Thoracic aorta (tissue), 2 donors: ENCODE measurements at regions not wholly inside any gene's neighbourhood (a gene's known extent, or its start where the extent isn't known, plus 50 kb on each side); places are given as distances from the start of the nearest gene placed in this dataset.

Source experiments
- ATAC-seq: fragments of 150-250 bp; one replicate; pipeline ENCODE4 v1.8.0; 2017; ENCODE audit warnings: low read depth; ENCODE audit not compliant: insufficient number of reproducible peaks, low FRiP score
- DNase-seq: peaks from one replicate; pipeline ENCODE4 v3.0.0-alpha.2; 2020; ENCODE audit warnings: low spot score
- H3K27ac ChIP-seq, 2 donors: fragments of 200-600 bp; sonication (generic); 1 replicate in 1 of 2; 2 replicates in 1 of 2; pipeline ENCODE4 v1.5.1; 2016; ENCODE audit warnings: mild to moderate bottlenecking in 2 of 2, moderate library complexity in 2 of 2
- H3K27me3 ChIP-seq: fragments of 200-600 bp; sonication (generic); replicated peaks from 2 replicates; pipeline ENCODE4 v1.6.0; 2016; ENCODE audit warnings: mild to moderate bottlenecking; ENCODE audit not compliant: insufficient read depth
- H3K36me3 ChIP-seq: fragments of 200-600 bp; sonication (generic); one replicate; pipeline ENCODE4 v1.5.1; 2016
- H3K4me1 ChIP-seq, 2 donors: fragments of 200-600 bp; sonication (generic); 1 replicate in 1 of 2; 2 replicates in 1 of 2; pipeline versions ENCODE4 v1.5.1 to v1.6.0; 2016; ENCODE audit warnings: low read depth in 2 of 2, mild to moderate bottlenecking in 1 of 2; ENCODE audit not compliant: control insufficient read depth in 1 of 2
- H3K4me3 ChIP-seq: fragments of 200-600 bp; sonication (generic); 2 replicates; pipeline ENCODE4 v1.5.1; 2016; ENCODE audit warnings: mild to moderate bottlenecking
- H3K9me3 ChIP-seq: fragments of 200-600 bp; sonication (generic); 2 replicates; pipeline ENCODE4 v1.5.1; 2016
- TF ChIP-seq, protein P1 (sequence below): fragments of 200-600 bp; sonication (generic); IDR thresholded peaks from one replicate; pipeline ENCODE4 v1.5.1; 2019; ENCODE audit warnings: antibody characterized with exemption

DNA sequence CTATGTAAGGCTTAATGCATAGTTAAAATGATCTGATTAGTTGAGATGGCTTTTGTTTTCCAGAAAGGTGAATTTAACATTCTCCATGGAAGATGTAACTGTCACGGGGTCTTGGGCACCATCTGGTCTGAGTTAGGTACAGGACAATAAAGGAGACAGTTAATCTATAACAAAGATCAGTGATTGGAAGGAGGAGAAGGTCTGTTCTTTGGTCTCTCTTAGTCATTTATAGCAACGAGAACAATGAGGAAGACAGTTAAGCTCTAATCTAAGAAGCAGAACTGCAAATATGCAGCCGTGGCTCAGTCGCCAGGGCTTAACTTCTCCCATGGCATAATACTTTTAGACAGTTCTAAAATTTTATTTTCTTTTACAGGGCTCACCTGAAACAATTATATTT is 405.5 kb upstream of the SULF2 start:
- Histone ChIP-seq H3K27ac (no peak overlapping the region), H3K9me3 (no peaks in the 10 kb centered on the region), H3K27me3 (no peaks in the 10 kb centered on the region), H3K4me3 (no peak overlapping the region), H3K4me1 (no peaks in the 10 kb centered on the region), H3K36me3 (no peaks in the 10 kb centered on the region)
- ATAC-seq (no peak), DNase-seq (no peak)
- TF ChIP-seq, protein P1, sequence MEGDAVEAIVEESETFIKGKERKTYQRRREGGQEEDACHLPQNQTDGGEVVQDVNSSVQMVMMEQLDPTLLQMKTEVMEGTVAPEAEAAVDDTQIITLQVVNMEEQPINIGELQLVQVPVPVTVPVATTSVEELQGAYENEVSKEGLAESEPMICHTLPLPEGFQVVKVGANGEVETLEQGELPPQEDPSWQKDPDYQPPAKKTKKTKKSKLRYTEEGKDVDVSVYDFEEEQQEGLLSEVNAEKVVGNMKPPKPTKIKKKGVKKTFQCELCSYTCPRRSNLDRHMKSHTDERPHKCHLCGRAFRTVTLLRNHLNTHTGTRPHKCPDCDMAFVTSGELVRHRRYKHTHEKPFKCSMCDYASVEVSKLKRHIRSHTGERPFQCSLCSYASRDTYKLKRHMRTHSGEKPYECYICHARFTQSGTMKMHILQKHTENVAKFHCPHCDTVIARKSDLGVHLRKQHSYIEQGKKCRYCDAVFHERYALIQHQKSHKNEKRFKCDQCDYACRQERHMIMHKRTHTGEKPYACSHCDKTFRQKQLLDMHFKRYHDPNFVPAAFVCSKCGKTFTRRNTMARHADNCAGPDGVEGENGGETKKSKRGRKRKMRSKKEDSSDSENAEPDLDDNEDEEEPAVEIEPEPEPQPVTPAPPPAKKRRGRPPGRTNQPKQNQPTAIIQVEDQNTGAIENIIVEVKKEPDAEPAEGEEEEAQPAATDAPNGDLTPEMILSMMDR, result no peak

DNA sequence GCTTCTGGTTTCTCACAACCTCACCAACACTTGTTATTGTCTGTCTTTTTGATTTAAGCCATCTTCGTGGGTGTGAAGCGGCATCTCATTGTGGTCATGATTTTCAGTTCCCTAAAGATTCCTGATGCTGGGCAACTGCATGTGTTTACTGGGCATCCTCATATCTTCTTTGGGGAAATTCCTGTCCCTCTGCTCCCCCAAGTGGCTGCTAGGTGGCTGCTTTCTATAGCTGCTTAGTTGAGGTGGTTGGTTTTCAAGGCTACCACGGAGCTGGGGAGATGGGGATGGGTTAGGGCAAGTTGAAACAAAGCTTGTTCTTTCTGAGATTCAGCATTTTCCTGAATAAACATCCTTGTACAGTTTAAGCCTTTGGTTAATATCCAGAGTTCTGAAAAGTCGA is 403.9 kb upstream of the SULF2 start:
- Histone ChIP-seq H3K4me3 (no peak overlapping the region), H3K27ac (no peak overlapping the region), H3K4me1 (no peaks in the 10 kb centered on the region), H3K27me3 (no peaks in the 10 kb centered on the region), H3K36me3 (no peaks in the 10 kb centered on the region), H3K9me3 (no peaks in the 10 kb centered on the region)
- ATAC-seq (no peak), DNase-seq (no peak)
- TF ChIP-seq, protein P1, result no peak

DNA sequence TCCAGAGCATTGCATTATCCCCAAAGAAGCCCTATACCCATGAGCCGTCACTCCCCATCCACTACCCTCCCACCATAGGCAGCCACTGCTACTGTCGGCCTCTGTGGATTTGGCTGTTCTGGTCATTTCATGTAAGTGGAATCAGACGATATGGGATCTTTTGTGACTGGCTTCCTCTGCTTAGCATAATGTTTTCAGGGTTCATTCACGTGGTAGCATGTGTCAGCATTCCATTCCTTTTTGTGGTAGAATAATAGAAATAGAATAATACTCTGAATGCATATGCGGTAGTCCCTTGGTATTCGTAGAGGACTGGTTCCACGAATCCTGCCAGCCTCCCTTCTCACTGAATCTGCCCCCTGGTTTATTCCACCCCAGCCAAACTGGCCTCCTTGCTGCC is 402.6 kb upstream of the SULF2 start:
- H3K4me3 ChIP-seq, result no peak overlapping the region
- ATAC-seq (no peak), DNase-seq (no peak)
- TF ChIP-seq, protein P1, result no peak
- no peaks in the 10 kb centered on the region for H3K36me3 ChIP-seq
- no peaks in the 10 kb centered on the region for H3K4me1 ChIP-seq
- H3K27ac ChIP-seq, result no peak overlapping the region
- H3K9me3 ChIP-seq, result no peaks in the 10 kb centered on the region
- H3K27me3 ChIP-seq, result no peaks in the 10 kb centered on the region

DNA sequence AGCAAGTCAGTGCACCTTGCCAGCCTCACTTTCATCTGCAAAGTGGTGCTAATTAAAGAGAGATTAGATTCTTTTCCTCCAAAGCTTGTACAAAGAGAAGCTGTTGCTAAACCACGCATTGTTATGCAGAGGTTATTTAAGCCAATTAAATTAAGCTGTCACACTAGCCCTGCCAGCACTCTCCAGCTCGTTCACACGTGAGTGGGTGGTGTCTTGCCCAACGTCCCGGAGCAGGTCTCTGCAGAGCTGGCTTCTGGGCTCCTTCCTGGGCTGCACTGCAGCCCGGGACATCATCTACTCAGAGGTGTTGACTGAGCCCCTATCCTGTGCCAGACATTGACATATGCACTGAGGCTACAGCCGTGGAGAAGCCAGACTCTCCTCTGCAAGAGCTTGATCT is 401.6 kb upstream of the SULF2 start:
- H3K27me3 ChIP-seq, result no peaks in the 10 kb centered on the region
- H3K27ac ChIP-seq, result no peak overlapping the region
- no peak overlapping the region for H3K4me3 ChIP-seq
- no peak for DNase-seq
- H3K36me3 ChIP-seq, result no peaks in the 10 kb centered on the region
- H3K9me3 ChIP-seq, result no peaks in the 10 kb centered on the region
- no peaks in the 10 kb centered on the region for H3K4me1 ChIP-seq
- TF ChIP-seq, protein P1, result no peak
- ATAC-seq, result no peak

DNA sequence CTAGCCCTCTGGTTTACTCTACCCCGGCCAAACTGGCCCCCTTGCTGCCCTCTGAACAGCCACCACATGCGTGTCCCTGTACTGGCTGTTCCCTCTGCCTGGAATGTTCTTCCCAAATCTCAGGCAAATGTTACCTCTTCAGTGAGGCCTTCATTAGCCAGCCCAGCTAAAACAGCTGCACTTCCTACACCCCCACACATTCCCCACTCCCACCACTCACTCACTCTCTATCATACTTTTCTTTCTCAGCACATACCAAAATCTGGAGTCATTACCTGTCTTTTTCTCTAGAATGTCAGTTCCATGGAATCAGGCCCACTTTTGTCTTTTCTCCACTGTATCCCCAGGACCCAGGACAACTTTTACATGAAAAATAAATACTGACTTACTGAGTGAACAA is 401.2 kb upstream of the SULF2 start:
- DNase-seq (no peak), ATAC-seq (no peak)
- TF ChIP-seq, protein P1, result no peak
- Histone ChIP-seq H3K27me3 (no peaks in the 10 kb centered on the region), H3K9me3 (no peaks in the 10 kb centered on the region), H3K27ac (no peak overlapping the region), H3K4me3 (no peak overlapping the region), H3K4me1 (no peaks in the 10 kb centered on the region), H3K36me3 (no peaks in the 10 kb centered on the region)
